Right lobe of liver (tissue), 4 donors: ENCODE measurements at regions not wholly inside any gene's neighbourhood (a gene's known extent, or its start where the extent isn't known, plus 50 kb on each side); places are given as distances from the start of the nearest gene placed in this dataset.

Experiments
- CTCF ChIP-seq, 4 donors: fragments of 200-600 bp in 3 of 4; fragments of 450-650 bp in 1 of 4; IDR thresholded peaks; one replicate each; pipeline versions ENCODE4 v1.5.1 to v1.8.0; 2016 to 2022; ENCODE audit warnings: antibody characterized with exemption in 4 of 4, mild to moderate bottlenecking in 2 of 4
- POLR2A ChIP-seq: fragments of 450-650 bp; IDR thresholded peaks from one replicate; pipeline ENCODE4 v1.6.1; 2017; ENCODE audit warnings: antibody characterized with exemption, mild to moderate bottlenecking
- donor health status: DM: no; HTN: no; CAD: no.
- donor health status: DM: no; HTN: no; CAD: no.
- donor health status: DM: no; HTN: yes; CAD: no.

GRCh38 chr4:82232891-82233290, 140.9 kb downstream of the HNRNPD start:
- TF ChIP-seq POLR2A: no peak
- no peak for TF ChIP-seq CTCF (IDR thresholded peaks at IDR 0.05)
